ENCODE measurements at regions not wholly inside any gene's neighbourhood (a gene's known extent, or its start where the extent isn't known, plus 50 kb on each side); places are given as distances from the start of the nearest gene placed in this dataset.
"Not testable (repeated sequence)": the region's sequence is repeated elsewhere in the genome, so short reads cannot be mapped to it uniquely, and the experiment has no call there.

DNA sequence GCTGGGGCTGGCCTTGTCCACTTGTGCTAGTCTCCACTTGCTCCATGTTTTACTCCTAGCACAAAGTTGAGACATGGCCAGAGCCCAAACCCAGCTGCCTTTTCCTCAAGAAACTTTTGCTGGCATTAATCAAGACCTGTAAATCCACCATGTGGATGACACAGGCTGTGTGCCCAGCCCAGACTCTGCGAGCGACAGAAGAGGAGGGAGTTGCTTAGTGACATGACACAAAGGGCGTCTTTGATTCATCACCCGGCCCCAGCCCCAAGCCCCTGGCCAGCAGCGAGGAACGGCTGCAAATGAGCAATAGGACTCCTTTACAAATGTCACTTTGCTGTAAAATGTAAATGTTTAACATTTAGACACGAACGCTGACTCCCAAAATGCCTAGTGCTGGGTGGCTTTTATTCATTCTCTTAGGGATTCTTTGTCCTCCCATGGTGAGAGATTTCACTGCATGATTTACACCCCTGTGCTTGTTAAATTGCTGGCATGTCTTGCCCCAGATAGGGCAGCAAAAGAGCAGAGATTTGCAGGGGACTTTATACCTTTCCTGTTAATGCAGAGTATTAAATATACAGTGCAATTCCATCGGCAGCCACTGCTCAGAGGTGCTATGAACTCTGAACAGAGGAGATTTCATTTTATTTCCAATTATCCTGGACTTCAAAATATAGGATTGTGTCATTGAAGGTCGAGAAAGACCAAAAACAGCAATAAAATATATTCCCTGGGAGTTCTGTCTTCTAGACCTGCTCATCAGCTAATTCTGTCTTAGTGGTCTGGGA, 263.6 kb upstream of the NCAM1 start:
- intact Hi-C loops (cut with DNase I): loop anchor here (5.0 kb wide), 1 partner anchor 1655 kb away; no protein-coding TSS in a partner anchor
- DNase-seq (ENCODE audit: extremely low spot score in 2 of 2): no peak

DNA sequence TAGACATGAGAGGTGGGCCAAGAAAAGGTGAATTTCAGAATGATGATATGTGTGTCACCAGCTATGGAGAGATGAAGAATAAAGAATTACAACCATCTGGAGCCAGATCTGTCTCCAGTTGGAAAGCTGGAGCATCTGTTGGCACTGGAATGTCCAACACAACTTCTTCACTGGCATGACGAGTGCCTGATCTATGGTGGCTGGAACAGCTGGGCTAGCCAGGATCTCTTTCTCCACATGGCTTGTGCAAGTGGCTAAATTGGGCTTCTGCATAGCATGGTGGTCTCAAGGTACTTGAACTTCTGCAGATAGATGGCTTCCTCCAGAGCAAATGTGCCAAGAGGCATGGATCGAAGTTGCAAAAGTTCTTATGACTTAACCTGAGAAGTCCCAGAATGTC, 256.1 kb upstream of the NCAM1 start:
- H3K4me1 ChIP-seq: peaks cover 15% of the 10 kb centered on the region
- intact Hi-C loops (cut with DNase I): no loop called here

More for the DNA sequence above, 263.6 kb upstream of the NCAM1 start:
- H3K27ac ChIP-seq: no peak overlapping the region
- no peaks in the 10 kb centered on the region for H3K9me3 ChIP-seq
- H3K36me3 ChIP-seq: no peaks in the 10 kb centered on the region
- H3K4me1 ChIP-seq: no peaks in the 10 kb centered on the region
- H3K27me3 ChIP-seq: no peaks in the 10 kb centered on the region
- TF ChIP-seq POLR2A (IDR thresholded peaks at IDR 0.05) (no peak), CTCF (IDR thresholded peaks at IDR 0.05) (no peak), POLR2AphosphoS5 (IDR thresholded peaks at IDR 0.05; ENCODE audit: insufficient read depth in 1 of 2, low read depth in 1 of 2) (no peak)
- no peak overlapping the region for H3K4me3 ChIP-seq

DNA sequence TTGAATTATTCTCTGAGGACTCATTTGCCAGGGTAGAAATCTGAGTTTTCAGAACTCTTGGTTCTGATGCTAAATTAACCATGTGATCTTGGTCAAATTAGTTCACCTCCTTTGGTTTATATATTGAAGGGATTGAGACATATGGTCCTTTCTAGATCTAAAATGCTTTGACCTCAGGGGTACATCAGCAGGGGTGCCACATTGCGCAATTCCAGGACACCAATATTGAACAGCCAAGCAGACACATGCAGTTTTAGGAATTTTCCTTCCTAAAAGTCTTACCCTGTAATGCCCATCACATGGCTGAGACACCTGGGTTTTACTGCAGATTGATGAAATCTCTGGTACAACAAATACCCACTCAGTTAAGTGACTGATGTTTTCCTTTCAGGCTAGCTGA, 254.4 kb upstream of the NCAM1 start:
- no peaks in the 10 kb centered on the region for H3K9me3 ChIP-seq
- TF ChIP-seq POLR2A (IDR thresholded peaks at IDR 0.05) (no peak), POLR2AphosphoS5 (IDR thresholded peaks at IDR 0.05; ENCODE audit: insufficient read depth in 1 of 2, low read depth in 1 of 2) (no peak), CTCF (IDR thresholded peaks at IDR 0.05) (no peak)
- H3K4me1 ChIP-seq: peaks cover 15% of the 10 kb centered on the region
- H3K4me3 ChIP-seq: no peak overlapping the region
- DNase-seq (ENCODE audit: extremely low spot score in 2 of 2): no peak
- no peaks in the 10 kb centered on the region for H3K27me3 ChIP-seq
- intact Hi-C loops (cut with DNase I): no loop called here
- no peaks in the 10 kb centered on the region for H3K36me3 ChIP-seq
- peak overlapping the region; percentile 61 for H3K27ac ChIP-seq

More for the DNA sequence above, 256.1 kb upstream of the NCAM1 start:
- Histone ChIP-seq H3K9me3 (no peaks in the 10 kb centered on the region), H3K36me3 (no peaks in the 10 kb centered on the region), H3K27me3 (no peaks in the 10 kb centered on the region), H3K27ac (no peak overlapping the region), H3K4me3 (no peak overlapping the region)
- TF ChIP-seq POLR2A (IDR thresholded peaks at IDR 0.05) (no peak), CTCF (IDR thresholded peaks at IDR 0.05) (no peak), POLR2AphosphoS5 (IDR thresholded peaks at IDR 0.05; ENCODE audit: insufficient read depth in 1 of 2, low read depth in 1 of 2) (no peak)
- no peak for DNase-seq (ENCODE audit: extremely low spot score in 2 of 2)

- peak in 1 of 2 donors; percentile 16 for DNase-seq (ENCODE audit: extremely low spot score in 2 of 2)
- intact Hi-C loops (cut with DNase I); H3K36me3 ChIP-seq; H3K9me3 ChIP-seq; H3K27me3 ChIP-seq; H3K4me1 ChIP-seq; H3K4me3 ChIP-seq; H3K27ac ChIP-seq: not testable (repeated sequence)
These were observed 246.9 kb upstream of the NCAM1 start for GRCh38 chr11:112714340-112714739.

GRCh38 chr11:112715056-112715455, 246.2 kb upstream of the NCAM1 start:
- no peak for DNase-seq (ENCODE audit: extremely low spot score in 2 of 2)
- H3K4me3 ChIP-seq: no peak overlapping the region
- no peaks in the 10 kb centered on the region for H3K4me1 ChIP-seq
- no peak for TF ChIP-seq POLR2A (IDR thresholded peaks at IDR 0.05)
- TF ChIP-seq CTCF (IDR thresholded peaks at IDR 0.05): no peak
- TF ChIP-seq POLR2AphosphoS5 (IDR thresholded peaks at IDR 0.05; ENCODE audit: insufficient read depth in 1 of 2, low read depth in 1 of 2): no peak
- no peaks in the 10 kb centered on the region for H3K27me3 ChIP-seq
- no peaks in the 10 kb centered on the region for H3K9me3 ChIP-seq
- intact Hi-C loops (cut with DNase I): no loop called here
- H3K27ac ChIP-seq: no peak overlapping the region
- no peaks in the 10 kb centered on the region for H3K36me3 ChIP-seq

Data from vagina (tissue), 2 donors.